Stimulated activated CD8-positive, alpha-beta memory T cell treated with anti-CD3 and anti-CD28 coated beads, Interleukin-7, amount 100 ng/mL, for 4 hours (primary cell): ENCODE measurements at regions not wholly inside any gene's neighbourhood (a gene's known extent, or its start where the extent isn't known, plus 50 kb on each side); places are given as distances from the start of the nearest gene placed in this dataset.
"Not testable (repeated sequence)": the region's sequence is repeated elsewhere in the genome, so short reads cannot be mapped to it uniquely, and the experiment has no call there.

ENCODE experiments used
- DNase-seq, 2 donors: peaks; one replicate each; pipeline ENCODE4 v3.0.0-alpha.2; 2020; ENCODE audit warnings: low read depth in 2 of 2

DNA sequence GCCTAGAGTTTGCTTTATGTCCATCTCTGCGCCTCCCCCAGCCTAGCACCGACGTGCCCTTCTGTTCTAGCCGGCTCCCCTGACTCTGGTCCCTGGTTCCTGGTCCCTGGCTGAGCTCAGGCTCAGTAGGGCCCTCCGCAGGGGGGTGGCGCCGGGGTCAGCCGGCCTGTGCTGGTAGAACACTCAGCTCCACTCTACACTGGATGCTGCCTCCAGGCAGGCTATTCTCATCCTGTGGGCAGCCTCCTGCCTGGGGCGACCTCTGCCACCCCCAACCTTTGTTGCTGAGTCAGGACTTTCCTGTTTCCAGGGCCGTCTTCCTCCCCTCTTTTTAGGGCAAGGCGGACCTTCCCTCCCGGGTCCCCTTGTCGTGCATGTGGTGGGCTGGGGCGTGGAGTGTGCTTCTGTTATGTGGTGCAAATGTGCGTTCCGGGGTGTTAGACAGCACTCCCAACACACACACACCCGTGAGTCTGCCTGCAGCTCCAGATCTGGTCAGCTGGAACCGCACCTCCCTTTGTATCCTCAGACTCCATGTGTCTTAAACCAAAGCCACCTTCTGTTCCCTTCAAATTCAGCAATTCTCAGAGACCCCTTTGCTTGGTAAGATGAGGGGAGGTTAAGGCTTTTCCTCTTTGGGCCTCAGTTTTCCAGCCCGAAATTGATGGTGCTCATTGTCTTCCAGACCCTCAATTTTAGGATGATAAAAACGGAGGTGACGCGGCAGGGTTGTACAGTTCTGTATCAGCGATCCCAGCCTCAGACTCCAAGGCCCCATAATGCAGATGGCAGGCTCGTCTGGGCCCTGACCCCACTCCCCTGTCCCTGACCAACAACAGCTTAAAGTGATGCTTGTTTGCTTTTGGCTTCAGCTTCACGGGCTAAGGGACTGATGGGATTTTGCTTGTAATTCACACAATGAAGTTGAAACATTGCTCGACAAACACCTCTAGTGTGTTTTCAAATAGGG, 1327.9 kb downstream of the BRD1 start:
- no peak for DNase-seq

DNA sequence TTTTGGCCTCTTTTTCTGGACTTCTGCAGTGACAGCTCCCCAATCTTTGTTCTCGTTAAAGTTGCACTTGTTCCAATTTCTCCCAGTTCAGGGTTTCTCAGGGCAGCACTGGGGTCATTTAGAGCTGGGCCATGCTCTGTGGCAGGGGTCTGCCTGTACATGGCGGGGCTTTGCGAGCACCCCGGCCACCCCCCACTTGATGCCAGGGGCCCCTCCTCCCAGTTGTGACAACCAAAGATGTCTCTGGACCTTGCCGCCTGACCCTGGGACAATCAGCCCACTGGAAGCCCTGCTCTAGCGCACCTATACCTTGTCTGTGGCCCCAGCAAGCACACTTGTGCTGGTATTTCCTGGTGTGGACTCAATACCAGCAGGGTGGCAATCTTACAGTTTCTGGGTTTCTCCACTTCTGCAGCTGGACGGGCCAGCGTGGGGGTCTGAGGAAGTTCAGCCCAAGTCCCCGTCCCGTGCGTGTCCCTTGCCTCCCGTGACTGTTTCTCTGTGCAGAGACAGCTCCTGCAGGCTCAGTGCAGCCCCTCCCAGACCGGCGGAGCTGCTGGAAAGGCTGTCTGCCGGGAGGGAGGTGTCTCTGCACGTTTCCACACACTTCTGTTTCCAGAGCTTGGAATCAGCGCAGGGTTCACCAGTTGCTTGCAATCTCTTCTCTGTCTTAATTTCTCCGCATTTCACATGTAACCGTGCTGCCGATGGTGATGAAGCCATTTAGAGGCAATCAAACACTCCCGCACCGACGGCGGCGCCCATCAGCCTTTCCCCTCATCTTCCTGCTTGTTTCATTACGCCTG, 1328.9 kb downstream of the BRD1 start:
- DNase-seq = no peak

DNA sequence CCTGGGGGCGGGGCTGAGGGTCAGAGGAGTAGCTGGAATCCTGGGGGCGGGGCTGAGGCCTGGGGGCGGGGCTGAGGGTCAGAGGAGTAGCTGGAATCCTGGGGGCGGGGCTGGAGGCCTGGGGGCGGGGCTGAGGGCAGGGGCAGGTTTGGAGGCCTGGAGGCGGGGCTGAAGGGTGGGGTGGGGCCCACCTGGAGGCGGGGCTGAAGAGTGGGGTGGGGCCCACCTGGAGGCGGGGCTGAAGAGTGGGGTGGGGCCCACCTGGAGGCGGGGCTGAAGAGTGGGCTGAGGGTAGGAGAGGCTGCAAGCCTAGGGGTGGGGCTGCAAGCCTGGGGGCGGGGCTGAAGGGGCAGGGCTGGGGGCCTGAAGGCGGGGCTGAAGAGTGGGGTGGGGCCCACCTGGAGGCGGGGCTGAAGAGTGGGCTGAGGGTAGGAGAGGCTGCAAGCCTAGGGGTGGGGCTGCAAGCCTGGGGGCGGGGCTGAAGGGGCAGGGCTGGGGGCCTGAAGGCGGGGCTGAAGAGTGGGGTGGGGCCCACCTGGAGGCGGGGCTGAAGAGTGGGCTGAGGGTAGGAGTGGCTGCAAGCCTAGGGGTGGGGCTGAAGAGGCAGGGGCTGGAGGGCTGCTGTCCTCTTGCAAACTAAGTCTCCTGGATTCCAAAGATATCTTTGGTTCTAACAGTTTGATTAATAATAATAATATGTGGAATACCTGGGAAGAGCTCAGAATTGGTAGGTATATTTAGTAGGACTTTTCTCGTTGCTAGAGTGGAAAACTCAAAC, 1329.7 kb downstream of the BRD1 start:
- DNase-seq = not testable (repeated sequence)

DNA sequence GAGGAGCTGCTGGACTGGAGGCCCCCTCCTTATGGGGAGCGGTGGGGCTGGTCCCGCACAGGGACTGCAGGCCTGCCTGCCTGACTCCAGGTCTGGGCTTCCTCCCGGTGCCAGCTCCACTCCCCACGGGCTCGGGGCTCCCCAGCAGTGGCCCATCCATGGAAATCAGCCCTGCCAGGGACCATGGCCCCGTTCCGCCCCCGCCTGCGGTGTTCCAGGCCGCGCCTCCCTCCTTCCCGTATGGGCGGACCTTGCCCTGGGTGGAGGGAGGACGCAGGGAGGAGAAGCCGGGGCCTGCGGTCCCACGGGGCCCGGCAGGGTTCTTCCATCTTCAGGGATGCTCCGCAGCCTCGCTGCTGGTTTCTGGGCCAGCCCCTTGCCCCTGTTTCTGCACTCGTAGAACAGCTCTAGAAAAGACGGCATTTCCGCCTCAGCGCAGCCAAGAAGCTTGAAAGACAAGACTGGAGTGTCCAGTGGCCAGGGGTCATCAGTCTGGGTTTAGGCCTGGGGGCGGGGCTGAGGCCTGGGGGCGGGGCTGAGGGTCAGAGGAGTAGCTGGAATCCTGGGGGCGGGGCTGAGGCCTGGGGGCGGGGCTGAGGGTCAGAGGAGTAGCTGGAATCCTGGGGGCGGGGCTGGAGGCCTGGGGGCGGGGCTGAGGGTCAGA, 1330.6 kb downstream of the BRD1 start:
- DNase-seq = no peak

DNA sequence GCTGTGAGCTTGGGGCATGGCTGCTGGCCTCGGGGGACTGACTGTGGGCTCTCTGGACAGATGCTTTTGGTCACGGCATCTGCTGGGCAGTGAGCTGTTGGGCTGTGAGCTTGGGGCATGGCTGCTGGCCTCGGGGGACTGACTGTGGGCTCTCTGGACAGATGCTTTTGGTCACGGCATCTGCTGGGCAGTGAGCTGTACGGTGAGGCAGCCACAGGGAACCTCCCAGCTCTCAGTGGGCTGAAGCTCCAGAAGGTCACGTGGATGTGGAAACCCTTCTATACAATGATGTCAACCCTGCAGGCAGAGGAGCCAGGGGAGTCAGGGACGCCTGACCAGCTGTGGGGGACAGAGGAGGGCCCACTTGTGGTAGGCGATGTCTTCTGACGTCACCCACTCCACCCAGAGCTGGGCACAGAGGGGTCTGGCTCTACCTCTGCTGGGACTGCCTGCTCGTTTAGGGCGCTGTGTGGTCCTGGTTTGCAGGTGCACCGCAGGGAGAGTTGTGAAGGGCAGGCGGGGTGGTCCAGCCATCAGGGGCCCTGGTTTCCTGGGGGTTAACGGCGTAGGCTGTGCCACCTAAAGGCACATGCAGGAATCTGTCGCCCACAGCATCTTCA, 1331.3 kb downstream of the BRD1 start:
- no peak for DNase-seq

DNA sequence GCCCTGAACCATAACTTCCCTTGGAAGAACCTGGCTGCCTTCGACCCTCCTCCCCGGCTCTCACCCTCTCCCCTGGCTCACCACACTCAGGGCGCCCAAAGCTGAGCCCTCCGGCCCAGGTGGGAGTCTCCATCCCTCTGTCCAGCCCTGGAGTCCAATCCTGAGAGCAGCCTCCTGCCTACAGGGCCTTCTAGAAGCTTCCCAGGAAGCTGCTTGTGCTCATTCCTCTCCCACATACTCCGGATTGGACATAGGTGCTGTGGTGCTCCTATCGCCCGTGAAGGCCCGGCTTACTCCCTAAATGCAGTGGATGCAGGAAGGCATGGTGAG, 1332.0 kb downstream of the BRD1 start:
- DNase-seq = no peak

DNA sequence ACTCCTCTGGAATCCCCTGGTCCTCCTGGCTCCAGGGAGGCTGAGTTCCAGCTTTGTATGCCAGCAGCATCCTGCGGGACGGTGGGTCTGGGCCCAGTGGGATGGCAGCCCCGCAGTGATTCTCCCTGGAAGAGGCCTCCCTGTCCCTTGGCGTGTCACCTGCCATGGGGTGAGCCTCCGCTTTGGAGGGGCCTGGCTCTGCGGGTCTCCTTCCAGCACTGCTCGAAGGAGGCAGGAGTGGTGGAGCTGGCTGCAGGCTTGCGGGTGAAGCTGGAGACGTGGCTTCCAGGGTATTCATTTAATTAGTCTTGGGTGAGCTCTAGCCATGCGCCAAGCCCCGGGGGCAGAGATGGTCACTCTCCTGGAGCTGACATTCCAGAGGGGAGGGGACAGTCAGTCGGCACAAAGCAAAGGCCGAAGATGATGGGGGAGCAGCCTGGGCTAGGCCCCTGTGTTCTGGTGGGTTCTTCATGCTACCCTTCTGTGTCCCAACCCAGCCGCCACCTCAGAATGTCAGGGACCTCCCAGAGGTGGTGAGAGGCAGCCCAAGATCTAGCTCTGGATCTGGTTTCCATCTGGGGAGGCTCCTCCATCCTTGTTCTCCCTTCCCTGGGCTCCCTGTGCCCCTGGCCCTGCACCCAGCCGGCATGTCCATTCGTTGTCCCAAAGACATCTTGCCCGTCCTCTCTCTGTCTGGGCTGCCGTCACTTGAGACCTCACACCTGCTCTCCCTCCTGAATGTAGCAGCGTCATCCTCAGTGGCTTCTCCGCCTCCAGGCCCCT, 1332.5 kb downstream of the BRD1 start:
- DNase-seq = no peak

DNA sequence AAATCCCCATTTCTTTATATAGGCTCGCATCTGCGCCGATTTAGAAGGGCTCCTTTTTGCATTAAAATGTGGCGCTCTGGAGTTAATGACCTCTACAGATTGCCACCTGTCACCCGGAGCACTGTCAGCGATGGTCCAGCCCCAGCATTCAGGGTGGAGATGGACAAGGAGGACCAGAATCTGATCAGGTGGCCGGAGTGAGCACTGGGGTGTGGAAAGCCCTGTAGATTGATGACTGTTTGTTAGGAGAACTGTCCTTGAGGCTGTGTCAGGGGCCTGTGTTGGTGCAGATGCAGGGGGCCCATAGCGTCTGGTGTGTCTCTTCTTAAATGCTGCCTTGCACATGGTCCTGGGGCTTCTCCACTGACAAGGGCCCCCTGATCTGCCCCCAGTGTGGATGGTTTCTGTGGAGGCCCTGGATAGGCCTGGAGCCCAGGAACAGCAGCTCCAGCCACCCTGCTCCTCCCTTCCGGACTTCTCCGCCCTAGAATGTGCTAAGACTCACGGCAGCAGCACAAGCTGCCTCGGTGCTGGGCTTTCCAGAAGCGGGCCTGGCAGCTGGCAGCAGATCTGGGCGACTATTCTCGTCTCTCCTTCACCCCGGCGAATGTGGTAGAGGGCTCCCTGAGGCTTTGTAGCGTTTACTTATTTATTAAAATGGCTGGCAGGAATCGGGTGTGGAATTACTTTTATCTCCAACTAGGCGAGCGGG, 1333.3 kb downstream of the BRD1 start:
- no peak for DNase-seq

DNA sequence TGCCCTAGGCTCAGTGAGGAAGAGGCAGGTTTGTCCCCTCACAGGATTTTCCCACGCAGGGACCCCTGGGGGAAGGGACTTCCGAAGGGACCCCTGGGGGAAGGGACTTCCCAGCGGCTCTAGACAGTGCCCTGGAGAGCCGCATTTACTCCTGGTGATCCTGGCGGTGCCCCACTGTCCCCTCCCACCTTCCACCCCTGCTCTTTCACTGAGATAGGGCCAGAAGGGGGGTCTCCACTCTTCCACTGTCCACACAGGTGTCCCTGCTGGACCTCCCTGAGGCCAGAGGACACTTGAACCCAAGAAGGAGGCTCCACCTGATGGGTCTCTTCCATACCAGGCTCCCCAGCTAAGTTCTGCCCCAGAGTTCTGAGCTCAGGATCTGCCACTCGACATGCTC, 1333.9 kb downstream of the BRD1 start:
- no peak for DNase-seq

DNA sequence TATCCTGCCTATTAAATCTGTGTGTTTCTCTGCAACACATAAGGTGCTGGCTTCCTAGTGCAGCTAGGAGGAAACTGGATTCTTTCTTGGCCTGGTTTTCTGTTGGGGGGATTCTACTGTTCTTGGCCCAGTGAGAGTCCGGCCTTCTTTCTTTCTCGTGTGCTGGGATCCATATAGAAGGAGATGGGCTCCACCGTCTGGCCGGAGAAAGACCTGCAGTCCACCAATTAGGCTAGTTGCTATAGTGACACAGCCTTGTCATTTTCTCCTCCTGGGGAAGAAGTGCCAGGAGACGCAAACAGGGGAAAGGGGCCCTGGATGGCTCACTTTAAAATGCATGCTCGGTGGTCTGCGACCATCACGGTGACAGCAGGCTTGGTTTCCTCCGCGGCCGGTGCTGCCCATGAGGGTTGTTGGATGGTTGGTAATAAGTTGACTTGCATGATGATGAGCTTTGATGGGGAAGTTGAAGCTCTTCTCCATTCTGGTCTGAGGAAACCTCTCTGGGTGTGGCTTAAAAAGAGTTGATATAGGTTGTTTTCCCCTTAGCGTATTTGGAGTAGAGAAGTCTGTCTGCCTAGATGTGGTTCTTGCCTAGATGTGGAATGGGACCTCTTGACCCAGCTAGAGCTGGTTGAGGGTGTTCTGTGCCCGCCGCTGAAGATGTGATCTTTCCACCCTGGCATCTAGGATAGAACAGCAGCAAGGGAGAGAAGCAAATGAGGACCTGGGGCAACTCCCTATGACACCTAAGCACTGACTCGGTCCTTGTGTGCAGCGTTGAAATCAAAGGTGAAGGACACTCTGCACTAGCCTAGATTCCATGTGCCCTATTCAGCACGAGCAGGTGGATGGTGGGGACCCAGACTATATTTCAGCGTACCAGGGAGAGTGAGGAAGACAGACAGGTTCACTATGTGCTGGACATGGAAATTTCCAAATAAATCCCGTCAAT, 1335.0 kb downstream of the BRD1 start:
- no peak for DNase-seq

DNA sequence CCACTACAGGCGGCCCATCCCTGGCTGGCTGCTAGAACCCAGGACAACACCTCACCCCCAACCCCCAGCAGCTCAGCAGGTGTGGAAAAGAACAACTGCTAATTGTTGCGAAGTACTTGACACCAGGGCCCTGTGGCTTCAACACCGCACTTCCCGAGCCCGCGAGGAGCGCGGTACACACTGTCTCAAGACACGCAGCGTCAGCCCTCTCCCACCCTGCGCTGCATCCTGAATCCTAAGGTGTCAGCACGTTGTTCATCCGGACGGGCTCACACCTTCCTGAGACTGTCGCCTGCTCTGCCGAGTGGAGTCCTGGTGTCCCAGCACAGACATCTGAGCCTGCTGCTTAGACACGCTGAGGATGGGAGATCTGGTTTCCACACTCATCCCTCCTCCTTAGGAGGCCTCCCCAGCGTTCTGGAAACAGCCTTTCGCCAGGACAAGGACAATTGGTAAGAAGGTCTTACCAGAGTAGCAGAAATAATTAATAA, 1336.2 kb downstream of the BRD1 start:
- no peak for DNase-seq

DNA sequence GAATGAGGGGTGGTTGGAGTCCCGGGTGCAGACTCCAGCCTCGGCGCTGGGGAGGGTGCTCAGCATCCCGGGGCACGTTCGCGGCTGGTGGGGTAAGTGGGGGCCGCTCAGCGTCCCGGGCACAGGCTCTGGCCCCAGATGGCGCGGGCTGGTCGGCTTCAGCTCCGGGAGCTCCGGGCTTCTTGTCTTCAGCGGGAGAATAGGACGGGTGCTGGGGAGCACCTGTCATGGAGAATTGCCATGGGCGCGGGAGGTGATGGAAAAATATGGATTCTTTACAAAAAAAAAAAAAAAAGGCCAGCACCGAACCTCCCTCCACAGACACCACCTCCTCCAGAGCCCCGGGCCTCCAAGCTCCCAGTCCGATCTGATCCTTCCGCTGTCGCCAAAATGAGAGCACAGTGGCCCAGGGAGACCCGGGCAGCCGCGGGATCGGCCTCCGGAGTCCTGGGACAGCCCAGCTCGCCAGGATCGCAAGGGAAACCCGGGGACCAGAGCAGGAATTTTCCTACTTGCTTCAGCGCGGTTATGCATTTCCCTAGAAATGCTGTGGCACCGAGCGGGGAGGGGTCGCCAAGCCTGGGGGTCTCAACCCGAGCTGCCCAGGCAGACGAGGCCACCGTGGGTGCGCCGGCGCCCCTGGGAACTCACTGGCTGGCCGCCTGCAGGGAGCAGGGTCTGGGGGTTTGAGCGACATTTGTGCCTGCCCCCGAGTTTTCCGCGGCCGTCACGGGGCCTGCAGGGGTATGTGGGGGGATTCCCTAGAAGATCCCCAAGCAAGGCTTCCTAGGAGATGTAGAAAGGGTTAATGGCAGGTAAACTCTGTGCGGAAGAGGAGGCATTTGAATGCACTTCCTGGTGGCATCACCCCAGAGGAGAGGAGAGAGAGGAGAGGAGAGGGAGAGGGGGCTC, 1336.9 kb downstream of the BRD1 start:
- DNase-seq = no peak

DNA sequence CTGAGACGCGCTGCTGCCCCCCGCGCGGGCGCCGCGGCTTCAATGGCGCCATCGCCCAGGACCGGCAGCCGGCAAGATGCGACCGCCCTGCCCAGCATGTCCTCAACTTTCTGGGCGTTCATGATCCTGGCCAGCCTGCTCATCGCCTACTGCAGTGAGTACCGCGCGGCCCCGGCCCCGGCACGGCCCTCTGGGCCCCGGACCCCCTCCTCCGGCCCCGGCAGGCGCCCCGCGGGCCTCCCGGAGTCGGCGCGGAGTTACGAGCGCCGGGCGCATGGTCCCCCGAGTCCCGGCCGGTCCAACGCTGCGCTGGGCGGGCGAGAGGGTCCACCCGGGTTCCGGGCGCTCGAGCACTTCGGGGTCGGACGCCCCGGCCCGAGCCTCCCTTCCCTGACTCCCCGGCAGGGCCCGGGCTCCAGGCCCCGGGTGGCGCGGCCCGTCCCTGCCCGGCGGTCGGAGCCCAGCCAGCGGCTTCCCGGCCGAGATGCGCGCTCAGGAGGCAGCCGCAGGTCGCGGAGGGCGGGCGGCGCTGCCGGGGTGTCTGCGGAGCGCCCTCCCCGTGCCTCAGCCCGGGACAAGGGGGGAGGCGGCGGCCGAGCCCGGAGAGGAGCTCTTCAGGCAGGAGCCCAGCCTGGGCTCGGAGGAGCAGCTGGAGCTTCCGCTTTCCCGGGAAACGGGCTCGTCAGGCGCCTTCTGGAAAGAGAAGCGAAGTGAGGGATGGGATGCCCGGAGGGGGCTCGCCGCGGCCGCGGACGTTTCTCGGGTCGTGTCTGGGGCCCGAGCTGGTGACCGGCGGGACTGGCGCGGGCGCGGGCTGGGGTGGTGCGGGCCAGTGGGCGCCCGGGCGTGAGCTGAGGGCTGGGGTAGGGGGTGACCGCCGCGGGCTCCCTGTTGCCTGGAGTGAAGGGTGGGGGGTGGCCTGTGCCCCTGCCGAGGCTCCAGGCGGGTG, 1337.8 kb downstream of the BRD1 start:
- no peak for DNase-seq

DNA sequence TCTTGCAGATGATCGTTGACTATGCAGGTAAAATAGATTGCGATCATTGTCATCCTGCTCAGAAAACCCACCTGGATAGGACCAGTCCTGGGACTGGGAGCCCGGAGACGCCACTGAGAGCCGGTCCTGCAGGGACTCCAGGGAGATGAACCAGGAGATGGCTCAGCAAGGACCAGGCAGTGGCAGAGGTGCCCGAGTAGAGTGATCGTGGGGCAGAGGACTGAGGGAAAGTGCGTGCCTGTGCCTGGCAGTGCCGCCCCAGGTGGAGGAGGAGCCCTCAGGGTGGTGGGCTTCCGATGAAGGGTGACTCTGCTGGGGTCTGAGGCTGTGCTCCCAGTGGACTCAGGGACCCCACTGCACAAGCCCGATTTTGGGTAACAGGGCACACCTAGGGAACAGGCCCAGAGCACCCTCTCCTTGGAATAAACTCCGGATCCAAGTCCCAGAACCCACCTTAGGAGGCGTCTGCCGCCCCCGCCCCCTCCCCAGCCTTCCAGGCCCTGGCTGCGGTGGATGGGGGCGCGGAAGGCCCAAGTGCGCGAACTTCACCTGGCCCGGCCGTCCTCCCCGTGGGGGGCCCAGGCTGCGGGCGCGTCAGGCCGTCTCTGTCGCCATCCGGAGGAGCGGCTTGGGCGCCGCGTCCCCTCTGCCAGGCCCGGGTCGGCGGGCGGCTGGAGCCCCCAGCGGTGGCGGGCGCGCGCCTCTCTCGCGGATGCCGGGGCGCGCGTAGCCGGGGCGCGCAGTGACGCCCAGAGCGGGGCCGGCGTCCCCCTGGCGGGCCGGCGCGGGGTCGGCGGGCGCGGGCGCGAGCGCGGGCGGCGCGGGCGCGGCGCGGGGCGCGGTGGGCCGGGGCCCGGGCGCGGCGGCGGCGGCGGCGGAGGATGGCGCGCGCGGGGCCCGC, 1338.8 kb downstream of the BRD1 start:
- no peak for DNase-seq

DNA sequence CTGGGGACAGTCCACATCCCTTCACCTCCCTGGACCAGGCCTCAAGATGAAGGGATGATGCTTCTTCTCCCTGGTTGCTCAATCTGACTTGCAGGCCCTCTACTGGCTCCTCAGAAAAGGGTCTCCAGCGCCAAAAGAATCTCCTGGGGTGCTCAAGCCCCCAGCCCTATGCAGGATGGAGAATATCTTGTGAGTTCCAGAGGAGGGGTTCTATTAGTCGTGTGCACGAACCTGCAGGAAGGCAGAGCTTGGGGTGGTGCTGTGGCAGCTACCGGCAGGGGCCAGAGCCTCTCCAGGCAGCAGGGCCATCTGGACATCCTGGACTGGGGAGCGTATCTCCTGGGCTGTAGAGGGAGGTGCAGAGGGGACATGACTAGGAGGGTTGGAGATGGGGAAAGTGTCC, 1339.5 kb downstream of the BRD1 start:
- no peak for DNase-seq
